ENCODE measurements at regions not wholly inside any gene's neighbourhood (a gene's known extent, or its start where the extent isn't known, plus 50 kb on each side); places are given as distances from the start of the nearest gene placed in this dataset.

DNA sequence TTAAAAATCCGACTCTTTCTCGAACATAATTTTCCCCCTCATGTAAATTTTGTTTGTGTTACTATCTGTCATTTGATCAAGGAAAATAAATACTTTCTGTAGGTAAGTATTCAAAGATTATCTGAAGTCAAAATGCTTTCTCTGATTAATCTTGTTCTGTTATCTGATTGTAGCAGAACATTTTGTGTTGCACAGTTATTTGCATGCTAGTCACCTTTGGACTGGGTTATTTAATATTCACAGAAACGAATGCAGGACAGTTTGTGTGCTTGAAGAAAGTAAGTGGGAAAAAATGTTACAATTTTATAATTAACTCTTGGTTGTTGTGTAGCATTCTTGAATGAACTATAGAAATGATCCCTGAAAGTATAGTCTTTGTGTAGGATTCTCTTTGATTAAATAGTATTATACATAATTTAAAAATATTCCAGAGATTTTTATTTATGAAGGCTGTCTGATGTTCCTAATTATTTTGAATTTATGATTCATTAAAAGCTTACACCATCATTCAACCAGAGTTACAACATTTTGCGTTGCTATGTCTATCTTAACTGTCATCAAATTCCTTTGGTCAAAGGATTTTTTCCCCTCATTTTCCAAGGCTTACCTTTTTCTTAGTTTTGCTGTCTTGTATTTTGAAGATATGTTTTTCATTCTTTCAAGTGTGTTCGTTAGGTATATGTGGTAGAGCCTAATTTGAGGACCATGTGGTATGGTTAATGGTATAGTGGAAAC, 176.6 kb downstream of the GIPC2 start:
- ATAC-seq (ENCODE audit: insufficient read depth, low FRiP score) (no peak), DNase-seq (no peak)
- Histone ChIP-seq H3K9ac (ENCODE audit: insufficient read depth in 1 of 2, low read length in 2 of 2) (no peak overlapping the region), H3K9me3 (ENCODE audit: control insufficient read depth in 4 of 4, insufficient read depth in 3 of 4, low read length in 3 of 4) (peaks cover 0 to 10% (median 3%) of the 10 kb centered on the region in 4 donors), H3K4me1 (ENCODE audit: control insufficient read depth in 5 of 5, insufficient read depth in 5 of 5, low read length in 5 of 5) (no peaks in the 10 kb centered on the region), H3K36me3 (ENCODE audit: control insufficient read depth in 4 of 4, insufficient read depth in 4 of 4, low read length in 4 of 4) (no peaks in the 10 kb centered on the region), H3K27me3 (ENCODE audit: control insufficient read depth in 3 of 3, insufficient read depth in 3 of 3, low read length in 2 of 3) (no peaks in the 10 kb centered on the region), H3K27ac (ENCODE audit: low read depth in 1 of 2, low read length in 1 of 2) (no peak overlapping the region), H3K4me3 (no peak overlapping the region)
- TF ChIP-seq, protein P1, sequence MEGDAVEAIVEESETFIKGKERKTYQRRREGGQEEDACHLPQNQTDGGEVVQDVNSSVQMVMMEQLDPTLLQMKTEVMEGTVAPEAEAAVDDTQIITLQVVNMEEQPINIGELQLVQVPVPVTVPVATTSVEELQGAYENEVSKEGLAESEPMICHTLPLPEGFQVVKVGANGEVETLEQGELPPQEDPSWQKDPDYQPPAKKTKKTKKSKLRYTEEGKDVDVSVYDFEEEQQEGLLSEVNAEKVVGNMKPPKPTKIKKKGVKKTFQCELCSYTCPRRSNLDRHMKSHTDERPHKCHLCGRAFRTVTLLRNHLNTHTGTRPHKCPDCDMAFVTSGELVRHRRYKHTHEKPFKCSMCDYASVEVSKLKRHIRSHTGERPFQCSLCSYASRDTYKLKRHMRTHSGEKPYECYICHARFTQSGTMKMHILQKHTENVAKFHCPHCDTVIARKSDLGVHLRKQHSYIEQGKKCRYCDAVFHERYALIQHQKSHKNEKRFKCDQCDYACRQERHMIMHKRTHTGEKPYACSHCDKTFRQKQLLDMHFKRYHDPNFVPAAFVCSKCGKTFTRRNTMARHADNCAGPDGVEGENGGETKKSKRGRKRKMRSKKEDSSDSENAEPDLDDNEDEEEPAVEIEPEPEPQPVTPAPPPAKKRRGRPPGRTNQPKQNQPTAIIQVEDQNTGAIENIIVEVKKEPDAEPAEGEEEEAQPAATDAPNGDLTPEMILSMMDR (IDR thresholded peaks at IDR 0.05; ENCODE audit: control extremely low read depth, extremely low read depth) = no peak
- 77 to 88% methylated on average over 5 of the region's 5 CpGs for WGBS, 2 donors

DNA sequence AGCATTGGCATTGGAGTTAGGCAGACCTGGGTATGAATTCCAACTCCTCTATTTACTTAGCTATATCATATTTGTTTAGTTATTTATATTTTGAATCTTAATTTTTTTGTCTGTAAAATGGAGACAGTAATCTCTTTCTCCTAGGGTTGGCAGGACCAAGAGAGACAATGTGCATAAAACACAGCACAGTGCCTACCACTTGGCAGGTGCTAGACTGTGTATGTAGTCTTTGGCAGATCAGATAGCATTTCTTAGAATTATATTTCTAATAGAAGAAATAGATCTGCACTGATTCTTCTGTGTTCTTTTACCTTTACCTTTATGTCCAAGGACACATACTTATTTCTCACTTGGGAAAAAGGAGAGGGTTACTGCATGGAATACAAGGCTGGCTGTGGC, 177.2 kb downstream of the GIPC2 start:
- TF ChIP-seq, protein P1 (IDR thresholded peaks at IDR 0.05; ENCODE audit: control extremely low read depth, extremely low read depth) = no peak

DNA sequence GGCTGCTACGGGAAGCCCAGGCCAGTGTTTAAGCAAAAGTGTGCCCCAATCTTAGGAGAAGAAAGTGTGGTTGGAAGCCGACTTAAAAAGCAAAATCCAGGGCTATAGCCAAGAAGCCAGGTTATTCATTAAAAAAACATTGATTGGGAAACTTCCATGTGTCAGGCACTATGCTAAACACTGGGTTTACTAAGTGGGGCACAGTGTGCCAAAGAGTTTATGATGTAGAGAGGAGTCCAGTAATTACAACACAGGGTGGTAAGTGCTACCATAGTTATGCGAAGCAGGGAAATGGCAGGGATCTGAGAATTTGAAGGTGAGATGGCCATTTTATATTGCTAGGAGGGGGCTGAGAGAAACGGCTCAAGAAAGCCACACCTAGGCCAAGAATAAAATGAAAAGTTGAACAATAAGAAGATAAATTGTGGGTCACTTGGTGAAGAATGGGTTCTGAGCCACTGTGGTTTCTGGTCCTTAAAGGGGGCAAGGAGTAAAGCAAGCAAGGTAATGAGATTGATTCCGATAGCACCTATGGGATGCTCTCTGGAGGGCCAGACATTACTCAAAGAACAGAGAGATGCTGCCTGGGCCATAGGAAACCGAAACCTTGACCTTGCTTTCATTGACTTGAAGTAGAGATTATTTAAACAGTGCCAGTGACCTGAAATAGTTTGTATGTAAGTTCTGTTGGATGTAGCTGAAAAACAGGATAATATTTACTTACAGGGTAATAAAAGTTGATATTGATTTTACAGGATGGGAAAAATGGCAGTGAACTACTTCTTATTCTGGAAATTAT, 177.8 kb downstream of the GIPC2 start:
- Histone ChIP-seq H3K9me3 (ENCODE audit: control insufficient read depth in 4 of 4, insufficient read depth in 3 of 4, low read length in 3 of 4) (peaks cover 0 to 11% (median 6%) of the 10 kb centered on the region in 4 donors), H3K9ac (ENCODE audit: insufficient read depth in 1 of 2, low read length in 2 of 2) (no peak overlapping the region), H3K4me1 (ENCODE audit: control insufficient read depth in 5 of 5, insufficient read depth in 5 of 5, low read length in 5 of 5) (no peaks in the 10 kb centered on the region), H3K4me3 (no peak overlapping the region), H3K36me3 (ENCODE audit: control insufficient read depth in 4 of 4, insufficient read depth in 4 of 4, low read length in 4 of 4) (no peaks in the 10 kb centered on the region), H3K27me3 (ENCODE audit: control insufficient read depth in 3 of 3, insufficient read depth in 3 of 3, low read length in 2 of 3) (no peaks in the 10 kb centered on the region), H3K27ac (ENCODE audit: low read depth in 1 of 2, low read length in 1 of 2) (no peak overlapping the region)
- 72 to 82% methylated on average over 6 of the region's 6 CpGs for WGBS, 2 donors
- no peak for ATAC-seq (ENCODE audit: insufficient read depth, low FRiP score)
- DNase-seq = no peak
- TF ChIP-seq, protein P1 (IDR thresholded peaks at IDR 0.05; ENCODE audit: control extremely low read depth, extremely low read depth) = no peak

More for the DNA sequence above, 177.2 kb downstream of the GIPC2 start:
- no peak overlapping the region for H3K9ac ChIP-seq (ENCODE audit: insufficient read depth in 1 of 2, low read length in 2 of 2)
- ATAC-seq (ENCODE audit: insufficient read depth, low FRiP score) (no peak), DNase-seq (no peak)
- H3K9me3 ChIP-seq (ENCODE audit: control insufficient read depth in 4 of 4, insufficient read depth in 3 of 4, low read length in 3 of 4) = peaks cover 0 to 11% (median 6%) of the 10 kb centered on the region in 4 donors
- no peaks in the 10 kb centered on the region for H3K36me3 ChIP-seq (ENCODE audit: control insufficient read depth in 4 of 4, insufficient read depth in 4 of 4, low read length in 4 of 4)
- no peaks in the 10 kb centered on the region for H3K27me3 ChIP-seq (ENCODE audit: control insufficient read depth in 3 of 3, insufficient read depth in 3 of 3, low read length in 2 of 3)
- no peak overlapping the region for H3K4me3 ChIP-seq
- H3K27ac ChIP-seq (ENCODE audit: low read depth in 1 of 2, low read length in 1 of 2) = no peak overlapping the region
- H3K4me1 ChIP-seq (ENCODE audit: control insufficient read depth in 5 of 5, insufficient read depth in 5 of 5, low read length in 5 of 5) = no peaks in the 10 kb centered on the region
